Endothelial cell of umbilical vein (primary cell): ENCODE measurements at regions not wholly inside any gene's neighbourhood (a gene's known extent, or its start where the extent isn't known, plus 50 kb on each side); places are given as distances from the start of the nearest gene placed in this dataset.
"Not testable (repeated sequence)": the region's sequence is repeated elsewhere in the genome, so short reads cannot be mapped to it uniquely, and the experiment has no call there.

ENCODE experiments used
- CTCF ChIP-seq, 2 donors: IDR thresholded peaks; 1 replicate in 1 of 2; 2 replicates in 1 of 2; pipeline ENCODE4 v1.5.1; 2011; ENCODE audit warnings: low read length in 2 of 2, mild to moderate bottlenecking in 2 of 2, moderate library complexity in 2 of 2, control low read depth in 1 of 2, inconsistent platforms in 1 of 2, low read depth in 1 of 2; ENCODE audit not compliant: insufficient read depth in 1 of 2; ENCODE audit errors: extremely low read depth in 1 of 2
- EZH2 ChIP-seq: IDR thresholded peaks from 2 replicates; pipeline ENCODE4 v1.6.1; 2012; ENCODE audit warnings: borderline replicate concordance, low read depth, mild to moderate bottlenecking, moderate library complexity, low read length, inconsistent platforms; ENCODE audit not compliant: severe bottlenecking
- FOS ChIP-seq: IDR thresholded peaks from 2 replicates; pipeline ENCODE4 v1.6.1; 2011; ENCODE audit warnings: mild to moderate bottlenecking, low read length, moderate library complexity, borderline replicate concordance; ENCODE audit not compliant: insufficient read depth
- JUN ChIP-seq: IDR thresholded peaks from 2 replicates; pipeline ENCODE4 v1.6.1; 2011; ENCODE audit warnings: borderline replicate concordance, low read depth; ENCODE audit not compliant: insufficient read length, insufficient read depth
- MAX ChIP-seq: IDR thresholded peaks from 2 replicates; pipeline ENCODE4 v1.6.1; 2011; ENCODE audit not compliant: insufficient read depth, insufficient read length
- POLR2A ChIP-seq: IDR thresholded peaks from 2 replicates; pipeline ENCODE4 v1.6.1; 2012; ENCODE audit warnings: low read depth, mild to moderate bottlenecking, control low read depth, low read length
- POLR2AphosphoS5 ChIP-seq: IDR thresholded peaks from 2 replicates; pipeline ENCODE4 v1.6.1; 2012; ENCODE audit warnings: low read depth, mild to moderate bottlenecking, control low read depth, low read length, moderate library complexity; ENCODE audit not compliant: insufficient read depth

GRCh38 chr12:30156833-30157232 is 373.1 kb upstream of the TMTC1 start:
- TF ChIP-seq POLR2AphosphoS5; CTCF (IDR thresholded peaks at IDR 0.05; ENCODE audit: extremely low read depth in 1 of 2, insufficient read depth in 1 of 2, low read depth in 1 of 2, low read length in 2 of 2); MAX; JUN; POLR2A; EZH2; FOS: not testable (repeated sequence)
